ENCODE measurements at regions not wholly inside any gene's neighbourhood (a gene's known extent, or its start where the extent isn't known, plus 50 kb on each side); places are given as distances from the start of the nearest gene placed in this dataset.

- TF ChIP-seq CTCF (IDR thresholded peaks at IDR 0.05; ENCODE audit: low read depth, low read length) = no peak
- no peak for TF ChIP-seq POLR2A (IDR thresholded peaks at IDR 0.05; ENCODE audit: extremely low read depth, insufficient read length)
- no peak for TF ChIP-seq MYC (IDR thresholded peaks at IDR 0.05; ENCODE audit: low read depth, low read length)
These were observed 77.6 kb upstream of the PCDH7 start for GRCh38 chr4:30642567-30642966.
